Breast epithelium (tissue), 3 donors: ENCODE measurements at regions not wholly inside any gene's neighbourhood (a gene's known extent, or its start where the extent isn't known, plus 50 kb on each side); places are given as distances from the start of the nearest gene placed in this dataset.

ENCODE experiments used
- POLR2A ChIP-seq: fragments of 450-650 bp; IDR thresholded peaks from one replicate; pipeline ENCODE4 v1.6.1; 2016; ENCODE audit warnings: antibody characterized with exemption, mild to moderate bottlenecking, moderate library complexity
- POLR2AphosphoS5 ChIP-seq, 3 donors: sonication (generic); formaldehyde crosslinking; IDR thresholded peaks; one replicate each; pipeline ENCODE4 v1.6.1; 2017; ENCODE audit warnings: antibody characterized with exemption in 3 of 3
- TF ChIP-seq, protein P1 (sequence below), 3 donors: fragments of 450-650 bp; IDR thresholded peaks; one replicate each; pipeline ENCODE4 v1.5.1; 2016 to 2017; ENCODE audit warnings: antibody characterized with exemption in 3 of 3, mild to moderate bottlenecking in 3 of 3, moderate library complexity in 3 of 3

DNA sequence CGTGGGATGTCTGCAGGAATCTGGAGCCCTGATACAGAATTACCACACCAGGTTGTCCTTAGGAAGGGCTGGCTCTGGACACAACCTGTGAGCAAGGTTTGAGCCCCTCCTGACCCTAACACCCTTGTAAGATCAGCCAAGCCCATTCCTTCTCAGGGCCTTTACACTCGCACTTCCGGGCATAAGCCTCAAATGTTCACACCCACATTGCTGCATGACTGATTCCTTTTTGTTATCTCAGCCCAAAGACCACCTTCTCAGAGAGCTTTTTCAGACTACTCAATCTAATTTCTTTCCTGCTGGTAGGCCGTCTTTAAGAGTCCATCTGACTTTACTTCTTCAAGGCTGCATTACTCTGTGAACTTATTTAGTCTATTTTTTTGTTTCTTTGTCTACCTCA is 464.0 kb upstream of the SPRED2 start:
- TF ChIP-seq, protein P1, sequence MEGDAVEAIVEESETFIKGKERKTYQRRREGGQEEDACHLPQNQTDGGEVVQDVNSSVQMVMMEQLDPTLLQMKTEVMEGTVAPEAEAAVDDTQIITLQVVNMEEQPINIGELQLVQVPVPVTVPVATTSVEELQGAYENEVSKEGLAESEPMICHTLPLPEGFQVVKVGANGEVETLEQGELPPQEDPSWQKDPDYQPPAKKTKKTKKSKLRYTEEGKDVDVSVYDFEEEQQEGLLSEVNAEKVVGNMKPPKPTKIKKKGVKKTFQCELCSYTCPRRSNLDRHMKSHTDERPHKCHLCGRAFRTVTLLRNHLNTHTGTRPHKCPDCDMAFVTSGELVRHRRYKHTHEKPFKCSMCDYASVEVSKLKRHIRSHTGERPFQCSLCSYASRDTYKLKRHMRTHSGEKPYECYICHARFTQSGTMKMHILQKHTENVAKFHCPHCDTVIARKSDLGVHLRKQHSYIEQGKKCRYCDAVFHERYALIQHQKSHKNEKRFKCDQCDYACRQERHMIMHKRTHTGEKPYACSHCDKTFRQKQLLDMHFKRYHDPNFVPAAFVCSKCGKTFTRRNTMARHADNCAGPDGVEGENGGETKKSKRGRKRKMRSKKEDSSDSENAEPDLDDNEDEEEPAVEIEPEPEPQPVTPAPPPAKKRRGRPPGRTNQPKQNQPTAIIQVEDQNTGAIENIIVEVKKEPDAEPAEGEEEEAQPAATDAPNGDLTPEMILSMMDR (IDR thresholded peaks at IDR 0.05): no peak
- no peak for TF ChIP-seq POLR2A
- no peak for TF ChIP-seq POLR2AphosphoS5 (IDR thresholded peaks at IDR 0.05)
